ENCODE measurements at regions not wholly inside any gene's neighbourhood (a gene's known extent, or its start where the extent isn't known, plus 50 kb on each side); places are given as distances from the start of the nearest gene placed in this dataset.
A peak's percentile ranks its signal among the peaks of the same experiment; 100 is the strongest.

- no peaks in the 10 kb centered on the region for H4K20me1 ChIP-seq (ENCODE audit: insufficient read depth, poor library complexity, severe bottlenecking)
- no peak overlapping the region for H3K4me2 ChIP-seq
- H2AFZ ChIP-seq, result no peak overlapping the region
- WGBS (ENCODE audit: low lambda C conversion rate, missing lambda C conversion rate), result 39% methylated on average over 2 of the region's 2 CpGs
- DNase-seq (ENCODE audit: low spot score), result no peak
- no peak overlapping the region for H3K27ac ChIP-seq
- no peaks in the 10 kb centered on the region for H3K4me1 ChIP-seq (ENCODE audit: insufficient read depth)
- no peaks in the 10 kb centered on the region for H3K27me3 ChIP-seq
- no peaks in the 10 kb centered on the region for H3K9me3 ChIP-seq (ENCODE audit: low read depth)
- no peak for TF ChIP-seq EZH2phosphoT487 (IDR thresholded peaks at IDR 0.05; ENCODE audit: low read depth, severe bottlenecking, unreplicated experiment)
- TF ChIP-seq EZH2 (IDR thresholded peaks at IDR 0.05; ENCODE audit: borderline replicate concordance), result no peak
- TF ChIP-seq CTCF (IDR thresholded peaks at IDR 0.05; ENCODE audit: poor library complexity), result no peak
- no peaks in the 10 kb centered on the region for H3K79me2 ChIP-seq
- no peak overlapping the region for H3K4me3 ChIP-seq
- no peaks in the 10 kb centered on the region for H3K36me3 ChIP-seq (replicated peaks; ENCODE audit: insufficient read depth, low read depth)
- no peaks in the 10 kb centered on the region for H3K9me2 ChIP-seq (replicated peaks; ENCODE audit: insufficient read depth)
Observed at GRCh38 chr2:153156743-153157142, 321.8 kb downstream of the RPRM start.

- Histone ChIP-seq H2AFZ (no peak overlapping the region), H3K4me2 (no peak overlapping the region), H3K9me3 (ENCODE audit: low read depth) (no peaks in the 10 kb centered on the region), H3K4me3 (no peak overlapping the region), H3K27me3 (no peaks in the 10 kb centered on the region), H3K79me2 (no peaks in the 10 kb centered on the region), H3K4me1 (ENCODE audit: insufficient read depth) (no peaks in the 10 kb centered on the region), H3K9me2 (replicated peaks; ENCODE audit: insufficient read depth) (no peaks in the 10 kb centered on the region), H3K36me3 (replicated peaks; ENCODE audit: insufficient read depth, low read depth) (no peaks in the 10 kb centered on the region), H4K20me1 (ENCODE audit: insufficient read depth, poor library complexity, severe bottlenecking) (no peaks in the 10 kb centered on the region), H3K27ac (no peak overlapping the region)
- DNase-seq (ENCODE audit: low spot score), result no peak
- WGBS (ENCODE audit: low lambda C conversion rate, missing lambda C conversion rate), result 97% methylated on average over 2 of the region's 2 CpGs
- TF ChIP-seq CTCF (IDR thresholded peaks at IDR 0.05; ENCODE audit: poor library complexity), result no peak
- no peak for TF ChIP-seq EZH2phosphoT487 (IDR thresholded peaks at IDR 0.05; ENCODE audit: low read depth, severe bottlenecking, unreplicated experiment)
- TF ChIP-seq EZH2 (IDR thresholded peaks at IDR 0.05; ENCODE audit: borderline replicate concordance), result no peak
Observed at GRCh38 chr2:153152036-153152435, 326.5 kb downstream of the RPRM start.

GRCh38 chr2:153145470-153145978 is 333.0 kb downstream of the RPRM start:
- H3K4me3 ChIP-seq, result no peak overlapping the region
- TF ChIP-seq CTCF (IDR thresholded peaks at IDR 0.05; ENCODE audit: poor library complexity), result no peak
- TF ChIP-seq EZH2 (IDR thresholded peaks at IDR 0.05; ENCODE audit: borderline replicate concordance), result no peak
- TF ChIP-seq EZH2phosphoT487 (IDR thresholded peaks at IDR 0.05; ENCODE audit: low read depth, severe bottlenecking, unreplicated experiment), result no peak
- no peaks in the 10 kb centered on the region for H3K9me3 ChIP-seq (ENCODE audit: low read depth)
- no peaks in the 10 kb centered on the region for H3K36me3 ChIP-seq (replicated peaks; ENCODE audit: insufficient read depth, low read depth)
- DNase-seq (ENCODE audit: low spot score), result no peak
- no peak overlapping the region for H3K27ac ChIP-seq
- no peaks in the 10 kb centered on the region for H3K27me3 ChIP-seq
- 80% methylated on average over 1 of the region's 1 CpG for WGBS (ENCODE audit: low lambda C conversion rate, missing lambda C conversion rate)
- H4K20me1 ChIP-seq (ENCODE audit: insufficient read depth, poor library complexity, severe bottlenecking), result no peaks in the 10 kb centered on the region
- H3K9me2 ChIP-seq (replicated peaks; ENCODE audit: insufficient read depth), result no peaks in the 10 kb centered on the region
- H2AFZ ChIP-seq, result no peak overlapping the region
- H3K79me2 ChIP-seq, result no peaks in the 10 kb centered on the region
- H3K4me1 ChIP-seq (ENCODE audit: insufficient read depth), result no peaks in the 10 kb centered on the region
- no peak overlapping the region for H3K4me2 ChIP-seq

GRCh38 chr2:153143540-153143939 is 335.0 kb downstream of the RPRM start:
- Histone ChIP-seq H3K36me3 (replicated peaks; ENCODE audit: insufficient read depth, low read depth) (no peaks in the 10 kb centered on the region), H4K20me1 (ENCODE audit: insufficient read depth, poor library complexity, severe bottlenecking) (no peaks in the 10 kb centered on the region), H3K9me3 (ENCODE audit: low read depth) (no peaks in the 10 kb centered on the region), H3K27ac (no peak overlapping the region), H3K4me1 (ENCODE audit: insufficient read depth) (no peaks in the 10 kb centered on the region), H2AFZ (no peak overlapping the region), H3K27me3 (no peaks in the 10 kb centered on the region), H3K4me2 (peak overlapping the region; percentile 20), H3K9me2 (replicated peaks; ENCODE audit: insufficient read depth) (no peaks in the 10 kb centered on the region), H3K4me3 (no peak overlapping the region), H3K79me2 (no peaks in the 10 kb centered on the region)
- 12% methylated on average over 2 of the region's 2 CpGs for WGBS (ENCODE audit: low lambda C conversion rate, missing lambda C conversion rate)
- no peak for DNase-seq (ENCODE audit: low spot score)
- TF ChIP-seq EZH2 (IDR thresholded peaks at IDR 0.05; ENCODE audit: borderline replicate concordance) (no peak), EZH2phosphoT487 (IDR thresholded peaks at IDR 0.05; ENCODE audit: low read depth, severe bottlenecking, unreplicated experiment) (no peak), CTCF (IDR thresholded peaks at IDR 0.05; ENCODE audit: poor library complexity) (no peak)
